ENCODE measurements at regions not wholly inside any gene's neighbourhood (a gene's known extent, or its start where the extent isn't known, plus 50 kb on each side); places are given as distances from the start of the nearest gene placed in this dataset.

DNA sequence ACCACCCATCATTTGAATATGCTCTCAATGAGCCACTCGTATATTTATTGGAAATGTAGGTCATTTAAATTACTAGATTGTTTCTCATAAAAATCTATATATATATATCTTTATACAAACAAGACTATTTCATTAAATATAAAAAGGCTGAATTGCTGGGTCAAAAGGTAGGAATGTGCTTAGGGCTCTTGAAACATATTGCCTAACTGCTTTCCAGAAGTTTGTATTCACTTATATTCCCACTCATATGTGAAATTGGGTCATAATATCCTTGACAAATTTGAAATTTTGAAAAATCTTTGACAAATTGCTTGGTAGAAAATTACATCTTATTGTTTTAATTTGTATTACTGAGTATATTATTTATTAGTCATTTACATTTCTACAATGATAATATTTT lies 999.8 kb upstream of the CDH2 start:
- TF ChIP-seq GATA2 (IDR thresholded peaks at IDR 0.05; ENCODE audit: low read depth, low read length), result no peak
- no peak for TF ChIP-seq GATA3 (IDR thresholded peaks at IDR 0.05; ENCODE audit: low read depth, low read length)

Measured in SH-SY5Y (cell line).